Thoracic aorta (tissue), 2 donors: ENCODE measurements at regions not wholly inside any gene's neighbourhood (a gene's known extent, or its start where the extent isn't known, plus 50 kb on each side); places are given as distances from the start of the nearest gene placed in this dataset.
"Not testable (repeated sequence)": the region's sequence is repeated elsewhere in the genome, so short reads cannot be mapped to it uniquely, and the experiment has no call there.

Source experiments
- ATAC-seq: fragments of 150-250 bp; one replicate; pipeline ENCODE4 v1.8.0; 2017; ENCODE audit warnings: low read depth; ENCODE audit not compliant: insufficient number of reproducible peaks, low FRiP score
- DNase-seq: peaks from one replicate; pipeline ENCODE4 v3.0.0-alpha.2; 2020; ENCODE audit warnings: low spot score
- H3K27ac ChIP-seq, 2 donors: fragments of 200-600 bp; sonication (generic); 1 replicate in 1 of 2; 2 replicates in 1 of 2; pipeline ENCODE4 v1.5.1; 2016; ENCODE audit warnings: mild to moderate bottlenecking in 2 of 2, moderate library complexity in 2 of 2
- H3K27me3 ChIP-seq: fragments of 200-600 bp; sonication (generic); replicated peaks from 2 replicates; pipeline ENCODE4 v1.6.0; 2016; ENCODE audit warnings: mild to moderate bottlenecking; ENCODE audit not compliant: insufficient read depth
- H3K36me3 ChIP-seq: fragments of 200-600 bp; sonication (generic); one replicate; pipeline ENCODE4 v1.5.1; 2016
- H3K4me1 ChIP-seq, 2 donors: fragments of 200-600 bp; sonication (generic); 1 replicate in 1 of 2; 2 replicates in 1 of 2; pipeline versions ENCODE4 v1.5.1 to v1.6.0; 2016; ENCODE audit warnings: low read depth in 2 of 2, mild to moderate bottlenecking in 1 of 2; ENCODE audit not compliant: control insufficient read depth in 1 of 2
- H3K4me3 ChIP-seq: fragments of 200-600 bp; sonication (generic); 2 replicates; pipeline ENCODE4 v1.5.1; 2016; ENCODE audit warnings: mild to moderate bottlenecking
- H3K9me3 ChIP-seq: fragments of 200-600 bp; sonication (generic); 2 replicates; pipeline ENCODE4 v1.5.1; 2016
- TF ChIP-seq, protein P1 (sequence below): fragments of 200-600 bp; sonication (generic); IDR thresholded peaks from one replicate; pipeline ENCODE4 v1.5.1; 2019; ENCODE audit warnings: antibody characterized with exemption

DNA sequence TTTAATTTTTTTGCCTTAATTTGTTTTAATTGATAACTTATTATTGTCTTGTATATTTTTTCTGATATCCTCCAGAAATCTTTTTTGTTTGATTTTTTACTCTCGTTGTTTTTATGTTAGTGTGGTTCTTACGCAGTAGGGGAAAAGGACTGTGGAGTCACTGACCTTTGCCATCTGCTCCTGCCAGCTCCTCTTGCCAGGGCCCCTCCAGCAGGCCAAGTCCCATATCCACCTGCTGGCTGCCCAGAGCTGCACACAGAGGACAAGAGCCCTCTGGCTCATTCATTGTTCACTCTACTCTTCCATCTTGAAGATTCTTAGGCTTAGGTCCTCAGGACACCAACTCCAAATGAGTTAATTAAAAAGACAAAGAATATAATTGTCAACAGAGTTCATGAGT, 316.4 kb upstream of the DUSP10 start:
- Histone ChIP-seq H3K9me3 (no peaks in the 10 kb centered on the region), H3K27ac (no peak overlapping the region), H3K4me3 (no peak overlapping the region), H3K36me3 (no peaks in the 10 kb centered on the region), H3K4me1 (no peaks in the 10 kb centered on the region), H3K27me3 (no peaks in the 10 kb centered on the region)
- DNase-seq (no peak), ATAC-seq (no peak)
- TF ChIP-seq, protein P1, sequence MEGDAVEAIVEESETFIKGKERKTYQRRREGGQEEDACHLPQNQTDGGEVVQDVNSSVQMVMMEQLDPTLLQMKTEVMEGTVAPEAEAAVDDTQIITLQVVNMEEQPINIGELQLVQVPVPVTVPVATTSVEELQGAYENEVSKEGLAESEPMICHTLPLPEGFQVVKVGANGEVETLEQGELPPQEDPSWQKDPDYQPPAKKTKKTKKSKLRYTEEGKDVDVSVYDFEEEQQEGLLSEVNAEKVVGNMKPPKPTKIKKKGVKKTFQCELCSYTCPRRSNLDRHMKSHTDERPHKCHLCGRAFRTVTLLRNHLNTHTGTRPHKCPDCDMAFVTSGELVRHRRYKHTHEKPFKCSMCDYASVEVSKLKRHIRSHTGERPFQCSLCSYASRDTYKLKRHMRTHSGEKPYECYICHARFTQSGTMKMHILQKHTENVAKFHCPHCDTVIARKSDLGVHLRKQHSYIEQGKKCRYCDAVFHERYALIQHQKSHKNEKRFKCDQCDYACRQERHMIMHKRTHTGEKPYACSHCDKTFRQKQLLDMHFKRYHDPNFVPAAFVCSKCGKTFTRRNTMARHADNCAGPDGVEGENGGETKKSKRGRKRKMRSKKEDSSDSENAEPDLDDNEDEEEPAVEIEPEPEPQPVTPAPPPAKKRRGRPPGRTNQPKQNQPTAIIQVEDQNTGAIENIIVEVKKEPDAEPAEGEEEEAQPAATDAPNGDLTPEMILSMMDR: no peak

DNA sequence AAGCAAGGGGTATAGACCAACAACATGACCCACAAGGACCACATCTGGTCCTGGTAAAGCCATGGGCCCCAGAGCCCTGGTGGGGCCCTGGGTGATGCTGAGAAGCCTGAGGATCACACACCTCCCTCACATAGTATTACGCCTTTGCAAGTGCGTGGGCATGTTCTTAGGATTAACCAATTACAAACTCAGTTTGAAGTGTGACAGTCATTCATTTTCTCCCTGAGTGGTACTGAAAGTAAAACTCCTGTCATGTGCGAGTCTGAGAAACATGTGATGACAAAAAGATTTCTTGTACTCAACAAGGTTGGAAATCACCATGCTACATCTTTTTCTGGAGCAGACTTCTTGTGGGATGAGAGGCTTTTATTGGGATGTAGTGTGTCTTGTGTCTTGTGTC, 315.3 kb upstream of the DUSP10 start:
- Histone ChIP-seq H3K4me3 (no peak overlapping the region), H3K4me1 (no peaks in the 10 kb centered on the region), H3K27me3 (no peaks in the 10 kb centered on the region), H3K27ac (no peak overlapping the region), H3K9me3 (no peaks in the 10 kb centered on the region), H3K36me3 (no peaks in the 10 kb centered on the region)
- TF ChIP-seq, protein P1: no peak
- ATAC-seq: no peak
- no peak for DNase-seq

DNA sequence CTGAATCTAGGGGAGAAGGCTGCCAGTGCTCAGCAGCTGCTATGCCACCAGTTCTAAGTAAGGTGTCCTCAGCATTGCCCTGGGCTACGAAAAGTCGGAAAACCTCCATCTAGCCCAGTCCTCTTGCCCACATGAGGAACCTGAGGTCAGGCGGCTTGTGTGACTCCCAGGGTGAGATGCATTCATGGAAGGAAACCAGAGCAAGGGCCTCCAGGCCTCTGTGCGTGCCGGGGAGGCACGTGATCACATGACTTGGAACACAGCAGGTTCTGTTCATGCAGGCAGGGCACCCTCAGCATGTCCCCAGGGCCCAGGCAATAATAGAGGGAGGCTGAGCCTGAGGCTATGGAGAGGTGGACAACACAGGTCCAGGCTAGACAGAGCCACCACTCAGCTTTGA, 312.5 kb upstream of the DUSP10 start:
- no peaks in the 10 kb centered on the region for H3K9me3 ChIP-seq
- H3K27ac ChIP-seq: no peak overlapping the region
- no peaks in the 10 kb centered on the region for H3K4me1 ChIP-seq
- no peaks in the 10 kb centered on the region for H3K27me3 ChIP-seq
- no peak for DNase-seq
- ATAC-seq: no peak
- H3K4me3 ChIP-seq: no peak overlapping the region
- TF ChIP-seq, protein P1: no peak
- no peaks in the 10 kb centered on the region for H3K36me3 ChIP-seq

DNA sequence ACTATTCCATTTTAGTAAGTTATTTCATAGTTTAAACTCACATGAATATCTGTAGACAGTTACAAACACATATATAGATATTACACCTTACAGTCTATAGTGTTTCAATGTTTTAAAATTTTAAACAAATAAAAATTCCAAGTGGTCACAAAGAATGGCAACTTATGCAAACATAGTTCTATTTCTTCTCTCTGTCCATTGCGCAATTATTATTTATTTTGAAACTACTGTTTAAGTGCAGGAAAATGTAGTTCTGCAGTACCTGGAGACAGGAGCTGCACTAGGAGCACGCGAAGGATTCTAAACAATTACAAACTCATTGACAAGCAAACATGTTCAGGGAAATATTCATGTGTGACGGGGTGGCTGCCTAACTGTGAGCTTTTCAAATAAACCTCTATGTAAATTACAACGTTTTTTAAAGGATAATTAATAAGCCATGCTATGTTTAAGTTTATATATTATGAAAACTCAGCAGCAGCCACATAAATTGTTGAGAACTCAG, 312.0 kb upstream of the DUSP10 start:
- TF ChIP-seq, protein P1: no peak
- Histone ChIP-seq H3K27me3 (no peaks in the 10 kb centered on the region), H3K36me3 (no peaks in the 10 kb centered on the region), H3K9me3 (no peaks in the 10 kb centered on the region), H3K27ac (no peak overlapping the region), H3K4me3 (no peak overlapping the region), H3K4me1 (no peaks in the 10 kb centered on the region)
- DNase-seq: no peak
- no peak for ATAC-seq

DNA sequence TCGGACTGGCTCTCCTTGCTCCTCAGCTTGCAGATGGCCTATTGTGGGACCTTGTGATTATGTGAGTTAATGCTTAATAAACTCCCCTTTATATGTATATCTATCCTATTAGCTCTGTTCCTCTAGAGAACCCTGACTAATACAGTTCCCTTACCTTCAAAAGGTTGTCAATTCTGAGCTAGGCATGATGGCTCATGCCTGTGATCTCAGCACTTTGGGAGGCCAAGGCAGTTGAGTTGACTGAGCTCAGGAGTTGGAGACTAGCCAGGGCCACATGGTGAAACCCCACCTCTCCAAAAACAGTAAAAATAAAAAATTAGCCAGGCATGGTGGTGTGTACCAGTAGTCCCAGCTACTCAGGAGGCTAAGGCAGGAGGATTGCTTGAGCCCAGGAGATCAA, 309.4 kb upstream of the DUSP10 start:
- H3K4me3 ChIP-seq, H3K27ac ChIP-seq, H3K4me1 ChIP-seq, H3K36me3 ChIP-seq, ATAC-seq, DNase-seq, H3K27me3 ChIP-seq, H3K9me3 ChIP-seq: not testable (repeated sequence)

DNA sequence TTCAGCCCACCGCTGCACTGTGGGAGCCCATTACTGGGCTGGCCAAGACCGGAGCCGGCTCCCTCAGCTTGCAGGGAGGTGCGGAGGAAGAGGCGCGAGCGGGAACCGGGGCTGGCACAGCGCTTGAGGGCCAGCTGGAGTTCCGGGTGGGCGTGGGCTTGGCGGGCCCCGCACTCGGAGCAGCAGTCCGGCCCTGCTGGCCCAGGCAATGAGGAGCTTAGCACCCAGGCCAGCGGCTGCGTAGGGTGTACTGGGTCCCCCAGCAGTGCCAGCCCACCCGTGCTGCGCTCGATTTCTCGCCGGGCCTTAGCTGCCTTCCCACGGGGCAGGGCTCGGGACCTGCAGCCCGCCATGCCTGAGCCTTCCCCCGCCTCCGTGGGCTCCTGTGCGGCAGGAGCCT, 307.8 kb upstream of the DUSP10 start:
- not testable (repeated sequence) for H3K4me3 ChIP-seq, H3K4me1 ChIP-seq, H3K36me3 ChIP-seq, ATAC-seq, H3K9me3 ChIP-seq, H3K27ac ChIP-seq, H3K27me3 ChIP-seq, DNase-seq
